ENCODE measurements at regions not wholly inside any gene's neighbourhood (a gene's known extent, or its start where the extent isn't known, plus 50 kb on each side); places are given as distances from the start of the nearest gene placed in this dataset.

DNA sequence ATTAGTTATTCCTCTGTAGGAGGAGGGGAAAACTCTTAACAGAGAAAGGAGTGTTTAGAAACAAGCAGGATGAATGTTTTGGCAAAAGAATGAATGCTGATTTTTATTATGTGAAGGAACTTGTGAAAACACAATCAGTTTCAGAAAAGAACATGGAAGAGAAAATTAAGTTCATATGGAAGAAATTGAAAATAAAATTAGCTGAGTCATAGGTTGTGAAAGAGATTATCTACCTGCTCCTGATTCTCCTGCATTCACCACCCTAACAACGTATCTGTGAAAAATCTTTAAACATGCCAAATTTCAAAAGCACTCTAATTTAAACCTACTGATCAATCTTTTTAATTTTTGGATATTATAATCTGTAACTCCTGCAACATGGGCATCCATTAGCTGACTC is 227.3 kb upstream of the RSPO3 start:
- TF ChIP-seq, protein P1, sequence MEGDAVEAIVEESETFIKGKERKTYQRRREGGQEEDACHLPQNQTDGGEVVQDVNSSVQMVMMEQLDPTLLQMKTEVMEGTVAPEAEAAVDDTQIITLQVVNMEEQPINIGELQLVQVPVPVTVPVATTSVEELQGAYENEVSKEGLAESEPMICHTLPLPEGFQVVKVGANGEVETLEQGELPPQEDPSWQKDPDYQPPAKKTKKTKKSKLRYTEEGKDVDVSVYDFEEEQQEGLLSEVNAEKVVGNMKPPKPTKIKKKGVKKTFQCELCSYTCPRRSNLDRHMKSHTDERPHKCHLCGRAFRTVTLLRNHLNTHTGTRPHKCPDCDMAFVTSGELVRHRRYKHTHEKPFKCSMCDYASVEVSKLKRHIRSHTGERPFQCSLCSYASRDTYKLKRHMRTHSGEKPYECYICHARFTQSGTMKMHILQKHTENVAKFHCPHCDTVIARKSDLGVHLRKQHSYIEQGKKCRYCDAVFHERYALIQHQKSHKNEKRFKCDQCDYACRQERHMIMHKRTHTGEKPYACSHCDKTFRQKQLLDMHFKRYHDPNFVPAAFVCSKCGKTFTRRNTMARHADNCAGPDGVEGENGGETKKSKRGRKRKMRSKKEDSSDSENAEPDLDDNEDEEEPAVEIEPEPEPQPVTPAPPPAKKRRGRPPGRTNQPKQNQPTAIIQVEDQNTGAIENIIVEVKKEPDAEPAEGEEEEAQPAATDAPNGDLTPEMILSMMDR (conservative IDR thresholded peaks at IDR 0.05 in 1 of 2, IDR thresholded peaks at IDR 0.05 in 1 of 2; ENCODE audit: extremely low read depth in 1 of 2, insufficient read depth in 1 of 2, low read depth in 1 of 2, low read length in 2 of 2) = no peak
- no peak for TF ChIP-seq EZH2 (IDR thresholded peaks at IDR 0.05; ENCODE audit: borderline replicate concordance, low read length)

All from mammary epithelial cell (primary cell).